Muscle layer of colon (tissue), 2 donors: ENCODE measurements at regions not wholly inside any gene's neighbourhood (a gene's known extent, or its start where the extent isn't known, plus 50 kb on each side); places are given as distances from the start of the nearest gene placed in this dataset.

Experiments
- H3K27ac ChIP-seq: one replicate; pipeline ENCODE4 v1.7.0; 2013; ENCODE audit warnings: low read depth, mild to moderate bottlenecking, low read length, moderate library complexity
- H3K27me3 ChIP-seq, 2 donors: one replicate each; pipeline ENCODE4 v1.7.0; 2013; ENCODE audit warnings: low read length in 2 of 2, mild to moderate bottlenecking in 2 of 2; ENCODE audit not compliant: insufficient read depth in 2 of 2, control insufficient read depth in 1 of 2
- H3K36me3 ChIP-seq: one replicate; pipeline ENCODE4 v1.7.0; 2013; ENCODE audit warnings: mild to moderate bottlenecking, low read length; ENCODE audit not compliant: insufficient read depth
- H3K4me1 ChIP-seq: one replicate; pipeline ENCODE4 v1.7.0; 2013; ENCODE audit warnings: mild to moderate bottlenecking, low read length; ENCODE audit not compliant: insufficient read depth
- H3K4me3 ChIP-seq, 2 donors: one replicate each; pipeline ENCODE4 v1.7.0; 2013; ENCODE audit warnings: low read length in 2 of 2, low read depth in 1 of 2, mild to moderate bottlenecking in 1 of 2, moderate library complexity in 1 of 2
- H3K9ac ChIP-seq: one replicate; pipeline ENCODE4 v1.7.0; 2013; ENCODE audit warnings: low read length
- H3K9me3 ChIP-seq: one replicate; pipeline ENCODE4 v1.7.0; 2013; ENCODE audit warnings: mild to moderate bottlenecking, low read length
- donor health status: abdominal sarcoma.
- donor health status: Adenocarcinoma of cecum.

GRCh38 chr2:239504643-239505235 is 103.9 kb upstream of the HDAC4 start:
- Histone ChIP-seq H3K4me3 (no peak overlapping the region), H3K27me3 (no peaks in the 10 kb centered on the region), H3K36me3 (no peaks in the 10 kb centered on the region), H3K27ac (no peak overlapping the region), H3K9ac (no peak overlapping the region), H3K9me3 (no peaks in the 10 kb centered on the region), H3K4me1 (peaks cover 11% of the 10 kb centered on the region)

GRCh38 chr2:239502430-239503186 is 101.8 kb upstream of the HDAC4 start:
- Histone ChIP-seq H3K4me3 (no peak overlapping the region), H3K27ac (no peak overlapping the region), H3K9ac (no peak overlapping the region), H3K9me3 (no peaks in the 10 kb centered on the region), H3K36me3 (no peaks in the 10 kb centered on the region), H3K27me3 (no peaks in the 10 kb centered on the region), H3K4me1 (peaks cover 21% of the 10 kb centered on the region)

GRCh38 chr2:239500574-239501550 is 100.0 kb upstream of the HDAC4 start:
- no peak overlapping the region for H3K4me3 ChIP-seq
- no peak overlapping the region for H3K27ac ChIP-seq
- H3K9ac ChIP-seq, result no peak overlapping the region

GRCh38 chr2:239499726-239500573 is 99.1 kb upstream of the HDAC4 start:
- no peaks in the 10 kb centered on the region for H3K36me3 ChIP-seq
- H3K27me3 ChIP-seq, result no peaks in the 10 kb centered on the region
- peaks cover 21% of the 10 kb centered on the region for H3K4me1 ChIP-seq
- H3K27ac ChIP-seq, result peak overlapping the region; percentile 43
- no peak overlapping the region for H3K9ac ChIP-seq
- no peak overlapping the region for H3K4me3 ChIP-seq
- no peaks in the 10 kb centered on the region for H3K9me3 ChIP-seq

More at GRCh38 chr2:239500574-239501550, 100.0 kb upstream of the HDAC4 start:
- no peaks in the 10 kb centered on the region for H3K27me3 ChIP-seq
- no peaks in the 10 kb centered on the region for H3K36me3 ChIP-seq
- H3K4me1 ChIP-seq, result peaks cover 21% of the 10 kb centered on the region
- H3K9me3 ChIP-seq, result no peaks in the 10 kb centered on the region

GRCh38 chr2:239498981-239499634 is 98.3 kb upstream of the HDAC4 start:
- no peaks in the 10 kb centered on the region for H3K36me3 ChIP-seq
- no peak overlapping the region for H3K4me3 ChIP-seq
- H3K27ac ChIP-seq, result no peak overlapping the region
- H3K9ac ChIP-seq, result no peak overlapping the region
- no peaks in the 10 kb centered on the region for H3K27me3 ChIP-seq
- peaks cover 21% of the 10 kb centered on the region for H3K4me1 ChIP-seq
- no peaks in the 10 kb centered on the region for H3K9me3 ChIP-seq

GRCh38 chr2:239498576-239498975 is 97.8 kb upstream of the HDAC4 start:
- Histone ChIP-seq H3K36me3 (no peaks in the 10 kb centered on the region), H3K9ac (no peak overlapping the region), H3K4me1 (peaks cover 21% of the 10 kb centered on the region), H3K4me3 (no peak overlapping the region), H3K9me3 (no peaks in the 10 kb centered on the region), H3K27me3 (no peaks in the 10 kb centered on the region), H3K27ac (no peak overlapping the region)

- no peak overlapping the region for H3K9ac ChIP-seq
- no peak overlapping the region for H3K27ac ChIP-seq
- H3K36me3 ChIP-seq, result no peaks in the 10 kb centered on the region
- no peaks in the 10 kb centered on the region for H3K27me3 ChIP-seq
- no peak overlapping the region for H3K4me3 ChIP-seq
- peaks cover 21% of the 10 kb centered on the region for H3K4me1 ChIP-seq
- H3K9me3 ChIP-seq, result no peaks in the 10 kb centered on the region
Measured at GRCh38 chr2:239496700-239497099, 95.9 kb upstream of the HDAC4 start.

- Histone ChIP-seq H3K9ac (no peak overlapping the region), H3K4me1 (peaks cover 21% of the 10 kb centered on the region), H3K36me3 (no peaks in the 10 kb centered on the region), H3K4me3 (no peak overlapping the region), H3K27ac (no peak overlapping the region), H3K27me3 (no peaks in the 10 kb centered on the region), H3K9me3 (no peaks in the 10 kb centered on the region)
Measured at GRCh38 chr2:239495791-239496233, 95.0 kb upstream of the HDAC4 start.

- H3K9me3 ChIP-seq, result no peaks in the 10 kb centered on the region
- H3K27me3 ChIP-seq, result no peaks in the 10 kb centered on the region
- H3K27ac ChIP-seq, result no peak overlapping the region
- peaks cover 15% of the 10 kb centered on the region for H3K4me1 ChIP-seq
- H3K9ac ChIP-seq, result no peak overlapping the region
- no peaks in the 10 kb centered on the region for H3K36me3 ChIP-seq
- H3K4me3 ChIP-seq, result no peak overlapping the region
Measured at GRCh38 chr2:239495175-239495574, 94.4 kb upstream of the HDAC4 start.

- no peaks in the 10 kb centered on the region for H3K9me3 ChIP-seq
- no peak overlapping the region for H3K4me3 ChIP-seq
- no peaks in the 10 kb centered on the region for H3K27me3 ChIP-seq
- H3K4me1 ChIP-seq, result peaks cover 9% of the 10 kb centered on the region
- no peaks in the 10 kb centered on the region for H3K36me3 ChIP-seq
- no peak overlapping the region for H3K9ac ChIP-seq
- H3K27ac ChIP-seq, result no peak overlapping the region
Measured at GRCh38 chr2:239494578-239494977, 93.8 kb upstream of the HDAC4 start.
